Right atrium auricular region (tissue), 2 donors: ENCODE measurements at regions not wholly inside any gene's neighbourhood (a gene's known extent, or its start where the extent isn't known, plus 50 kb on each side); places are given as distances from the start of the nearest gene placed in this dataset.

Experiments used
- DNase-seq: peaks from one replicate; pipeline ENCODE4 v3.0.0-alpha.2; 2019; ENCODE audit warnings: low spot score
- H3K27ac ChIP-seq, 2 donors: fragments of 200-600 bp; sonication (generic); 1 replicate in 1 of 2; 2 replicates in 1 of 2; pipeline ENCODE4 v1.5.1; 2016 to 2019
- H3K27me3 ChIP-seq, 2 donors: fragments of 200-600 bp; sonication (generic); one replicate each; pipeline versions ENCODE4 v1.5.1 to v1.6.0; 2017 to 2019
- H3K36me3 ChIP-seq: fragments of 200-600 bp; sonication (generic); one replicate; pipeline ENCODE4 v1.5.1; 2016
- H3K4me1 ChIP-seq, 2 donors: fragments of 200-600 bp; sonication (generic); one replicate each; pipeline versions ENCODE4 v1.5.1 to v1.6.0; 2017 to 2019
- H3K4me3 ChIP-seq, 2 donors: fragments of 200-600 bp; sonication (generic); 1 replicate in 1 of 2; 2 replicates in 1 of 2; pipeline ENCODE4 v1.5.1; 2017 to 2019; ENCODE audit warnings: mild to moderate bottlenecking in 1 of 2, moderate library complexity in 1 of 2
- H3K9me3 ChIP-seq, 2 donors: fragments of 200-600 bp; sonication (generic); one replicate each; pipeline ENCODE4 v1.5.1; 2019
- TF ChIP-seq, protein P1 (sequence below), 2 donors: fragments of 200-600 bp; sonication (generic); IDR thresholded peaks; one replicate each; pipeline ENCODE4 v1.5.1; 2019; ENCODE audit warnings: antibody characterized with exemption in 2 of 2

DNA sequence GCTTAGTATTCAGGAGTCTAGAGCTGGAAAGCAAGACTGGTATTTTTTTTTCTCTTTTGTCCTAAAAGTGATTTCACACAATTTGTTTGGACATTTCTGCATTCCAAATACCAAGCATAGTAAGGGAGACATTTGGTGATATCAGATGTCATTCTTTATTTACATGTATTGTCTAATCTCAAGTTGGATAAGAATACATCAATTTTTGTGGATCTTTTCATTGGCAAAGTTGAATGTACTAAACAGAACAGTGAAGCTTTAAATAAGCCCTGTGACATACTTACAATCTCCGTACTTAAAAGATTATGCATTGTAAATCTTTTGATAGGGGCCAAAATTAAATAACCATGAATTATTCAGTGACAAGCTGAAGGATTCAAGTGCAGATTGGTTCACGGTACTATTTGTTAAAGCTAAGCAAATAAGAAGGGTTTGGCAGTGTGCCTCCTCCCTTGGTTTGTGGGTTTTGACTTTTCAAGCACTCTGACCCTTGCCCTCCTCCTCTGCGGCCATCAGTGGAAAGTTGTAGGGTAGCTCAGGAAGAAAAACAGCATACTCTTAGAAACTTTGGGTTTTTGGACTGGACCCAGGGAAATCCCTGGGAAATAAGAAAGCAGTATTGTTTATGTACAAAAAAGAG, 663.7 kb downstream of the ADGRL2 start:
- H3K4me1 ChIP-seq: peaks cover 0 to 7% of the 10 kb centered on the region in 2 donors
- TF ChIP-seq, protein P1, sequence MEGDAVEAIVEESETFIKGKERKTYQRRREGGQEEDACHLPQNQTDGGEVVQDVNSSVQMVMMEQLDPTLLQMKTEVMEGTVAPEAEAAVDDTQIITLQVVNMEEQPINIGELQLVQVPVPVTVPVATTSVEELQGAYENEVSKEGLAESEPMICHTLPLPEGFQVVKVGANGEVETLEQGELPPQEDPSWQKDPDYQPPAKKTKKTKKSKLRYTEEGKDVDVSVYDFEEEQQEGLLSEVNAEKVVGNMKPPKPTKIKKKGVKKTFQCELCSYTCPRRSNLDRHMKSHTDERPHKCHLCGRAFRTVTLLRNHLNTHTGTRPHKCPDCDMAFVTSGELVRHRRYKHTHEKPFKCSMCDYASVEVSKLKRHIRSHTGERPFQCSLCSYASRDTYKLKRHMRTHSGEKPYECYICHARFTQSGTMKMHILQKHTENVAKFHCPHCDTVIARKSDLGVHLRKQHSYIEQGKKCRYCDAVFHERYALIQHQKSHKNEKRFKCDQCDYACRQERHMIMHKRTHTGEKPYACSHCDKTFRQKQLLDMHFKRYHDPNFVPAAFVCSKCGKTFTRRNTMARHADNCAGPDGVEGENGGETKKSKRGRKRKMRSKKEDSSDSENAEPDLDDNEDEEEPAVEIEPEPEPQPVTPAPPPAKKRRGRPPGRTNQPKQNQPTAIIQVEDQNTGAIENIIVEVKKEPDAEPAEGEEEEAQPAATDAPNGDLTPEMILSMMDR (IDR thresholded peaks at IDR 0.05): no peak
- DNase-seq: no peak
- H3K4me3 ChIP-seq: no peak overlapping the region
- H3K36me3 ChIP-seq: no peaks in the 10 kb centered on the region
- H3K9me3 ChIP-seq: no peaks in the 10 kb centered on the region
- no peaks in the 10 kb centered on the region for H3K27me3 ChIP-seq
- no peak overlapping the region for H3K27ac ChIP-seq

DNA sequence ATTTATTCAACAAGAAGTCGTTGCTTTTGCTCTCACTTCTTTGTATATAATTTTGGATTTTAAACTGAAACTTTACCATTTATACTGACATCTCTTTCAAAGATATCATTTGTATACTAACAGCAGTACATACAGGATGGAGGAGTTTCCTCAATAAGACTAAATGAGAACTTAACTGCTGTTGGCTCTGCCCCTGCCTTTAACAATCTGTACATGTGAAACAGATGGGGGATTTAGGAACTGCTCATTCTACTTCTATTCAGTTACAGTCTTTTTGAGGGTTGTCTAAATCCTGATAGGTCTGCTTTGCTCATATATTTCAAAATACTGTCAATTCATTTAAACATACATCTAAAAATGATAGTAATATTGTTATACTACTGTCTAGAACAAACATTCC, 663.2 kb downstream of the ADGRL2 start:
- DNase-seq: no peak
- Histone ChIP-seq H3K4me3 (no peak overlapping the region), H3K4me1 (peaks cover 0 to 7% of the 10 kb centered on the region in 2 donors), H3K27ac (no peak overlapping the region), H3K9me3 (no peaks in the 10 kb centered on the region), H3K27me3 (no peaks in the 10 kb centered on the region), H3K36me3 (no peaks in the 10 kb centered on the region)
- TF ChIP-seq, protein P1 (IDR thresholded peaks at IDR 0.05): no peak

DNA sequence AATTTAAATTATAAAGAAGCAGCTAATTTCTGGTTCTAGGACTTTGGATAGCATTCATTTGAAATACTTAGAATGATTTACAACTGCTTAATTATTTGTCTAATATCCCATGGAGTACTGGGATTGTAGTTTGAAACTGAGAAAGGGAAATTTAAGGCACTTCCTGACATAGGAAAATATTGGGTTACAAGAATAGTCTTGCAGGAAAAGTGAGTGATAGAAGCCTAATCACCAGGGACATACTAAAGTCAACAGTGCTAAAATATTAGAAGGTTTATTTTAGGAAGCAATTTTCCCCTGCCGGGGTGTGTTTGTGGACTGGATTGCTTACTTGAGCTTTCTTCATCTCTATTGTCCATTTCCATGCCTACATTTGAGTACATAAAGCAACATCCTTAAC, 661.6 kb downstream of the ADGRL2 start:
- no peak overlapping the region for H3K4me3 ChIP-seq
- H3K4me1 ChIP-seq: peaks cover 0 to 7% of the 10 kb centered on the region in 2 donors
- no peaks in the 10 kb centered on the region for H3K36me3 ChIP-seq
- DNase-seq: no peak
- TF ChIP-seq, protein P1 (IDR thresholded peaks at IDR 0.05): no peak
- no peak overlapping the region for H3K27ac ChIP-seq
- no peaks in the 10 kb centered on the region for H3K27me3 ChIP-seq
- no peaks in the 10 kb centered on the region for H3K9me3 ChIP-seq

DNA sequence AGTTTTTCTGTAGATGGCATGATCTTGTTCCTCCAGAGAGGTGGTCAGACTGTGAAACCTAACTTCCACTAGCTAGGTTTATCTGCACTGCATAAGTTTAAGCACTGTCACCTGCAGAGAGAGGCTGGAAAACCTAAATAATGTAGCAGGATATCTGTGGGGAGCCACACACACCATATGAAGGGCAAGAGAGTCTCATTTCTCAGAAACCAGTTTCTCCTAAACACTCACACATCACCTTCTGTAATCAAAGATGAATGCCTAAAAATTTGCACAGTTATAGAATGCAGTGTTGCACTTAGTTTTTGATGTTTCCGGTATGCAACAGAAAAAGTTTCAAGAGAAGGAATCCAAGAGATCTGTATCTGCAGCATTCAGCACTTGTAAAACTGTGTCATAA, 654.6 kb downstream of the ADGRL2 start:
- DNase-seq: no peak
- TF ChIP-seq, protein P1 (IDR thresholded peaks at IDR 0.05): no peak
- no peak overlapping the region for H3K4me3 ChIP-seq
- H3K36me3 ChIP-seq: no peaks in the 10 kb centered on the region
- H3K27ac ChIP-seq: no peak overlapping the region
- H3K27me3 ChIP-seq: no peaks in the 10 kb centered on the region
- no peaks in the 10 kb centered on the region for H3K4me1 ChIP-seq
- peaks cover 0 to 16% of the 10 kb centered on the region in 2 donors for H3K9me3 ChIP-seq

DNA sequence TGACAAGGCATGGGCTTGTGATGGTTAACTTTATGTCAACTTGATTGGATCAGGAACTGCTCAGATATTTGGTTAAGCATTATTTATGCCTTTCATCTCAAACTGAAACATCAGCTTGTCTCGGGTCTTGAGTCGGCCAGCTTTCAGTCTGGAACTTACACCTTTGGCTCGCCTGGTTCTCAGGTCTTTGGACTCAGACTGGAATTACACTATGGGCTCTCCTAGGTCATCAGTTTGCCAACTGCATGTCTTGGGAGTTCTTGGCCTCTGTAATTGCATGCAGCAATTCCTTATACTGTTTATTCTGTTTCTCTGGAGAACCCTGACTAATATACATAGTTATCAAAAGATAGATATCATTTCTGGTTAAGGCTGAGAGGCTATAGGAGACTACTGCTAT, 653.7 kb downstream of the ADGRL2 start:
- DNase-seq: no peak
- no peak overlapping the region for H3K27ac ChIP-seq
- H3K27me3 ChIP-seq: no peaks in the 10 kb centered on the region
- H3K4me3 ChIP-seq: no peak overlapping the region
- peaks cover 0 to 16% of the 10 kb centered on the region in 2 donors for H3K9me3 ChIP-seq
- no peaks in the 10 kb centered on the region for H3K36me3 ChIP-seq
- no peaks in the 10 kb centered on the region for H3K4me1 ChIP-seq
- TF ChIP-seq, protein P1 (IDR thresholded peaks at IDR 0.05): no peak
